Coronary artery (tissue), 2 donors: ENCODE measurements at regions not wholly inside any gene's neighbourhood (a gene's known extent, or its start where the extent isn't known, plus 50 kb on each side); places are given as distances from the start of the nearest gene placed in this dataset.

ENCODE experiments used
- DNase-seq: peaks from one replicate; pipeline ENCODE4 v3.0.0-alpha.2; 2017; ENCODE audit warnings: low spot score
- H3K27ac ChIP-seq, 2 donors: fragments of 200-600 bp; sonication (generic); one replicate each; pipeline ENCODE4 v1.5.1; 2016 to 2019
- H3K4me3 ChIP-seq: fragments of 200-600 bp; sonication (generic); 2 replicates; pipeline ENCODE4 v1.5.1; 2016; ENCODE audit warnings: mild to moderate bottlenecking, moderate library complexity
- TF ChIP-seq, protein P1 (sequence below): fragments of 200-600 bp; sonication (generic); IDR thresholded peaks from one replicate; pipeline ENCODE4 v1.5.1; 2019; ENCODE audit warnings: antibody characterized with exemption

DNA sequence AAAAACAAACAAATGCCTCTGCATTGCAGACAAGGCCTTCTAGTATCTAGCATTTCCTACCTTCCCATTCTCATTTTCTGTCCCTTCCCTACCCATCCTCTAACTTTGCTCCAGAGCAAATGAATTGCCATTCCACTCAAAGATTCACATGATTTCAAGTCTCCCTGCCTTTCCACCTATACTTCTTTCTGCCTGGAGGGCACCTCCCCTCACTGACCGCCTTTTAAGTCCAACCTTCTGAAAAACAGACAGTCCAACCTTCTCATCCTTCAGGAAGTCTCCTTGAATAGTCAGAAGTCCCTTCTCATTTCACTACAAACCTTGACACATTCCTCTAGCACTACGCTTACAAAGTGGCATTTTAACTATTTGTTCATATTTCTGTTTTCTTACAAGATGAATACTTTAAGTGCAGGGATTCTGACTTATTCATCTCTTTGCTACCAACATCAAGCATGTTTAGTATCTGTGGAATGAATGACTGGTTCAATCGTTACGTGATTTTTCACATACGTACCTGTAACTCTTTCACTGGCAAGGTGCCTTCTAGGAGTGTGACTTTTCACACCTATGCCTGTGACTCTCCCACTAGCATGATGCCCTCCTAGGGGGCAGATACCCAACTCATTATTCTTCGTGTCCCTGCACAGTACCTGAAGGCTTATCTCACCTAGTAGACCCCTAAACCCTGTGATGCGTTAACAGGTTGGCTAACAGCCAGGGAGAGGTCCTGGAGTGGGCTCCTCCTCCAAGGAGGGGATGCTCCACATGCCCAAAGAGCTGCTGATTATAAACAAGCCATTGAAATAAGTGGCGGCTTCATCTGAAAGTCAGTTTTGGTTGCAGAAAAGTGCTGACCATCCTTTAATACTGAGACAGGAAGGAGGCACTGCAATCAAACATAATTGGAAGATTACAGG is 356.2 kb downstream of the MYCN start:
- H3K4me3 ChIP-seq = no peak overlapping the region
- TF ChIP-seq, protein P1, sequence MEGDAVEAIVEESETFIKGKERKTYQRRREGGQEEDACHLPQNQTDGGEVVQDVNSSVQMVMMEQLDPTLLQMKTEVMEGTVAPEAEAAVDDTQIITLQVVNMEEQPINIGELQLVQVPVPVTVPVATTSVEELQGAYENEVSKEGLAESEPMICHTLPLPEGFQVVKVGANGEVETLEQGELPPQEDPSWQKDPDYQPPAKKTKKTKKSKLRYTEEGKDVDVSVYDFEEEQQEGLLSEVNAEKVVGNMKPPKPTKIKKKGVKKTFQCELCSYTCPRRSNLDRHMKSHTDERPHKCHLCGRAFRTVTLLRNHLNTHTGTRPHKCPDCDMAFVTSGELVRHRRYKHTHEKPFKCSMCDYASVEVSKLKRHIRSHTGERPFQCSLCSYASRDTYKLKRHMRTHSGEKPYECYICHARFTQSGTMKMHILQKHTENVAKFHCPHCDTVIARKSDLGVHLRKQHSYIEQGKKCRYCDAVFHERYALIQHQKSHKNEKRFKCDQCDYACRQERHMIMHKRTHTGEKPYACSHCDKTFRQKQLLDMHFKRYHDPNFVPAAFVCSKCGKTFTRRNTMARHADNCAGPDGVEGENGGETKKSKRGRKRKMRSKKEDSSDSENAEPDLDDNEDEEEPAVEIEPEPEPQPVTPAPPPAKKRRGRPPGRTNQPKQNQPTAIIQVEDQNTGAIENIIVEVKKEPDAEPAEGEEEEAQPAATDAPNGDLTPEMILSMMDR = no peak
- no peak overlapping the region for H3K27ac ChIP-seq
- DNase-seq = no peak

DNA sequence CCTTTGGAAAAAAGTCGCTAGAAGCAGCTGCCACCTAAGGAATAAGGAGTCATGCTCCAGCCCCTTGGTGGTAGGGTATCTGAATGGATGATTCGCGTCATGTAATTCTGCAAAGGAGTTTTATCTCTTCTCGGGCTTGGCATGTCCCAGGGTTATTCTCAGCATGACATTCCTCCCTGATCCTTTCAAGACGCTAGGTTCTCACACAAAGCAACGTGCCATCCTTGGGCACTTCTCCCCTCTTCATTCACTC is 355.6 kb downstream of the MYCN start:
- TF ChIP-seq, protein P1 = no peak
- H3K4me3 ChIP-seq = no peak overlapping the region
- no peak overlapping the region for H3K27ac ChIP-seq
- no peak for DNase-seq

DNA sequence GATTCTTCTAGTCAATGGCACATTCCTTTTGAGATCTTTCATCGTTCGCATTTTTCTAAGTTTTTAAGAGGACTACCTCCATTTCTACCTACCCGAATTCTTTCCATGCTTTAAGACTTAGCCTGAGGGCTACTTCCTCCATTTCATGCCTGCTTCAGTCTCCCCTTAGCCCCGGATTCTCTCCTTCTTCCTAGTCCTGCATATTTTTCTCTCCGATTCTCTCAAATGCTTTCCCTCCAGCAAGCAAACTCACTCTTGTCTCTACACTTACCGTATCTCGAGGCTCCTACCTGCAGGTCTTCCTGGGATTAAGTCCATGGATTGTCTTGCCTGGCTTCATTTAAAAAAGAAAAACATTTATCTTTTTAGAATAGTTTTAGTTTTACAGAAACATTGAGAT is 354.4 kb downstream of the MYCN start:
- TF ChIP-seq, protein P1 = no peak
- Histone ChIP-seq H3K27ac (no peak overlapping the region), H3K4me3 (no peak overlapping the region)
- no peak for DNase-seq

DNA sequence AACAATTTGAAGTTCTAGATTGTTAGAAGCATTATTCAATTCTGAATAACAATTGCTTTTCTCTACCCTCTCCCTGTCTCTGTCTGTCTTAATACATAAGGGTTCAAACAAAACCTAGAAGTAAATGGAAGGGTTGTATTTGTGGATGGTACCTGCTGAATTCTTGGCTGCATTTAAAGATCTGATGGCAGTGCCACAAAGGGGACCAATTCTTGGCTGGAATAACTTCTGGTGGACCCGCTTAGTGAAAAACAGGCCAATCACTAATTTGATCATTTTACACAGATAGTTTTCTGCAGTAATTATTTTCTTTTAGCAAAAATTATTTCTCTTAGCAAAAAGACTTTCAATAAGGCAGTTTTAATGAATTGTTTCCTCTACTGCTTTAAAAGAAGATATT is 353.5 kb downstream of the MYCN start:
- DNase-seq = no peak
- no peak overlapping the region for H3K4me3 ChIP-seq
- no peak overlapping the region for H3K27ac ChIP-seq
- TF ChIP-seq, protein P1 = no peak

DNA sequence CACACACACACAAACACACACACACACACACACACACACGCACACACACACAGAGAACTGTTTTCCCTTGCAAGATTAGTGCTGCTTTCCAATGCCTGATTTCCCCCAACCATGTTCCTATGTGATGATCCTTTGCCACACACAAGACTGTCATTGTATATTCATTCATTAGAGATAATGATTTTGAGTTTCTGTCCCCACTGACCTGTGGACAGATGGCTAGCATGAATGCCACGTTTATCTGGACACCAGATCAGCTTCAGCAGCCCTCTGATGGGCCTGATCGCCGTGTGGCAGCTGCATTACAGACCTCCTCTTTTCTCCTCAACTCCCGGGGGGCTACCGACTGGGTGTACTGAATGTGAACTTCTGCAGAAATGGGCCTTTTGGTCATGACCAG is 353.0 kb downstream of the MYCN start:
- DNase-seq = no peak
- TF ChIP-seq, protein P1 = no peak
- no peak overlapping the region for H3K27ac ChIP-seq

DNA sequence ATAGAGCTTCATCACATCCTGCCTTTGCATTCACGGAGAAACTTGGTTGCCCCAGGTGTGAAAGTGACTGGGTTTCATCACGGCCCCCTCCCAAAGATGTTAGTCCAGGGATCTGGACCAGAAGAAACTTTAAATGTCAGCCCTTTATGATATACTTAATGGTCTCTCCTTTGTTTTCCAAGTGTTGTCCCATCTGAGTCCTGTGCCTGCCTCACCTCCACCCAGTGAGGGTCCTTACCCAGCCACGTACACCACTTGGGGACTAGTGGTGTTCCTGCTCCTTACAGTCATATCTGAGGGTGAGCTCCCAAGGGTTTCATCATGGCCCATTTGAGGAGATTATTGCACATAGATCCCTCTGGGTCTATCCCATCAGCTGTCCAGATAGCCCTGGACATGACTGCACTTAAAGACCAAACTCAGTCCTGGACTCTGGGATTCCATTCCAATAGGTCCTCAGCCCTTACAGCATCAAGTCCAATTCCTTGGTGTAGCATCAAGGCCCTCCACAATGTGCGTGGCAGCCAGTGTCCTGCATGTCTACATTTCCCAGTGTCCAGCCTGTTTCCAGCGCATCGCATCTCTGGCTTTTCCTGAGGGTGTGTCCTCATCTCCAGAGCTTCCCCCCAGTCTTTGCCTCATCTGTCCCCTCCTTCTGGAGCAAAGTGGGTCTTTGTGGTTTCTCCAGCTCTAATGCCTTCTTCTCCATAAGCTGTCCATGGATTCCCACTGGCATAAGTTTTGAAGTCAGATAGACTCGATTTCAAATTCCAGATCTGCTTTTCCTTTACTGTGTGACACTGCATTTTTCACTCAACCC is 351.6 kb downstream of the MYCN start:
- DNase-seq = no peak
- Histone ChIP-seq H3K27ac (no peak overlapping the region), H3K4me3 (no peak overlapping the region)
- TF ChIP-seq, protein P1 = no peak

More for the DNA sequence above, 353.0 kb downstream of the MYCN start:
- H3K4me3 ChIP-seq = no peak overlapping the region

DNA sequence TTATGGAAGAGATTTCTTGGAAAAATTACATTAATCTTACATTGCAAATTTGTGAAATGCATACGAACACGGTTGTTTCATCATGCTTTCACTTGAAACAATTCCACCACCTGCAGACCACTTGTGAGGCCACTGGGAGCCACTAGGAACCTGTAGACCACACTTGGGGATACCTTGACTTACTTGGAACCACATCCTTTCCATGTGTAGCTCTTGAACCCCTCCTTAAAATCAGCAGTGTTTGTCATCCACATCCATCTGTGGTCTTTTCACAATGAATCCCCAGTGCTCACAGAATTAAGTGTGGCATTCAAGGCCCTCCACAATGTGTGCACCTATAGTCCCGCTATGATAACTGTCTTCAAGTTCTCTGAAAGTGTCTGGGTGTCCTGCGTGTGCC is 350.9 kb downstream of the MYCN start:
- Histone ChIP-seq H3K27ac (no peak overlapping the region), H3K4me3 (no peak overlapping the region)
- TF ChIP-seq, protein P1 = no peak
- no peak for DNase-seq
